Neural progenitor cell (in vitro differentiated cells): ENCODE measurements at regions not wholly inside any gene's neighbourhood (a gene's known extent, or its start where the extent isn't known, plus 50 kb on each side); places are given as distances from the start of the nearest gene placed in this dataset.

ENCODE experiments used
- EZH2 ChIP-seq: fragments of 200-600 bp; sonication (generic); IDR thresholded peaks from 2 replicates; pipeline ENCODE4 v1.6.1; 2017; ENCODE audit warnings: antibody characterized with exemption, mild to moderate bottlenecking, moderate library complexity
- TF ChIP-seq, protein P1 (sequence below): fragments of 200-600 bp; sonication (generic); IDR thresholded peaks from 2 replicates; pipeline ENCODE4 v1.5.1; 2017; ENCODE audit warnings: antibody characterized with exemption, mild to moderate bottlenecking

DNA sequence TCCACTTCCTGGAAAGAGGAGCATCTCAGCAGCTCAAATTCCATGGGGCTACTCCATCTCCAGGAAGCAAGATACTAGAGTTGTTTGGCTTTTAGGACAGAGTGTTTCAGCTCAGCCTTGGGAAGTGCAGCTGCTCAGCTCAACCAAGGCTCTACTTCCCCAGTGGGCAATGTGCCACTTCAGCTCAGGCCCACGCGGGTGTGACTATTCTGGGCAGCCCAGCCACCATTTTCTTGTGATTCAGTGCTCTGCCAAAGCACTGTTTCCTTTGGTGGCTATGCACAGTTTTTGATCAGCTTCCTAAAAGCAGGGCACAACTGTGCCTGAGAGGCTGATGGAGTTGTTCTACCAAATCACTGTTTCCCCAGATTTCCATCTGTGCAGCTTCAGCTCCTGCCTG is 1104.9 kb upstream of the TMPRSS15 start:
- TF ChIP-seq, protein P1, sequence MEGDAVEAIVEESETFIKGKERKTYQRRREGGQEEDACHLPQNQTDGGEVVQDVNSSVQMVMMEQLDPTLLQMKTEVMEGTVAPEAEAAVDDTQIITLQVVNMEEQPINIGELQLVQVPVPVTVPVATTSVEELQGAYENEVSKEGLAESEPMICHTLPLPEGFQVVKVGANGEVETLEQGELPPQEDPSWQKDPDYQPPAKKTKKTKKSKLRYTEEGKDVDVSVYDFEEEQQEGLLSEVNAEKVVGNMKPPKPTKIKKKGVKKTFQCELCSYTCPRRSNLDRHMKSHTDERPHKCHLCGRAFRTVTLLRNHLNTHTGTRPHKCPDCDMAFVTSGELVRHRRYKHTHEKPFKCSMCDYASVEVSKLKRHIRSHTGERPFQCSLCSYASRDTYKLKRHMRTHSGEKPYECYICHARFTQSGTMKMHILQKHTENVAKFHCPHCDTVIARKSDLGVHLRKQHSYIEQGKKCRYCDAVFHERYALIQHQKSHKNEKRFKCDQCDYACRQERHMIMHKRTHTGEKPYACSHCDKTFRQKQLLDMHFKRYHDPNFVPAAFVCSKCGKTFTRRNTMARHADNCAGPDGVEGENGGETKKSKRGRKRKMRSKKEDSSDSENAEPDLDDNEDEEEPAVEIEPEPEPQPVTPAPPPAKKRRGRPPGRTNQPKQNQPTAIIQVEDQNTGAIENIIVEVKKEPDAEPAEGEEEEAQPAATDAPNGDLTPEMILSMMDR: no peak
- TF ChIP-seq EZH2: no peak
